ENCODE measurements at regions not wholly inside any gene's neighbourhood (a gene's known extent, or its start where the extent isn't known, plus 50 kb on each side); places are given as distances from the start of the nearest gene placed in this dataset.

GRCh38 chr3:178329936-178330335, 206.3 kb upstream of the KCNMB2 start:
- no peak for DNase-seq (ENCODE audit: low spot score)
- H3K27me3 ChIP-seq (replicated peaks; ENCODE audit: insufficient read depth, low read depth, low read length, poor library complexity): no peaks in the 10 kb centered on the region
- H3K4me3 ChIP-seq (ENCODE audit: low read depth, low read length, poor library complexity, severe bottlenecking): no peak overlapping the region
- no peak overlapping the region for H3K27ac ChIP-seq (ENCODE audit: low read depth, low read length, poor library complexity, severe bottlenecking)
- CTCF ChIA-PET: no interaction called here
- H3K4me1 ChIP-seq (ENCODE audit: insufficient read depth, low read length, poor library complexity, severe bottlenecking): peaks cover 9% of the 10 kb centered on the region
- intact Hi-C loops (cut with micrococcal nuclease; ENCODE audit: unreplicated experiment): loop anchor here (5.0 to 10.0 kb wide), 4 partner anchors 245 to 1275 kb away; partner anchors contain the start of gene TBL1XR1
- H3K9me3 ChIP-seq (ENCODE audit: low read depth, low read length, poor library complexity, severe bottlenecking): no peaks in the 10 kb centered on the region
- TF ChIP-seq, protein P1, sequence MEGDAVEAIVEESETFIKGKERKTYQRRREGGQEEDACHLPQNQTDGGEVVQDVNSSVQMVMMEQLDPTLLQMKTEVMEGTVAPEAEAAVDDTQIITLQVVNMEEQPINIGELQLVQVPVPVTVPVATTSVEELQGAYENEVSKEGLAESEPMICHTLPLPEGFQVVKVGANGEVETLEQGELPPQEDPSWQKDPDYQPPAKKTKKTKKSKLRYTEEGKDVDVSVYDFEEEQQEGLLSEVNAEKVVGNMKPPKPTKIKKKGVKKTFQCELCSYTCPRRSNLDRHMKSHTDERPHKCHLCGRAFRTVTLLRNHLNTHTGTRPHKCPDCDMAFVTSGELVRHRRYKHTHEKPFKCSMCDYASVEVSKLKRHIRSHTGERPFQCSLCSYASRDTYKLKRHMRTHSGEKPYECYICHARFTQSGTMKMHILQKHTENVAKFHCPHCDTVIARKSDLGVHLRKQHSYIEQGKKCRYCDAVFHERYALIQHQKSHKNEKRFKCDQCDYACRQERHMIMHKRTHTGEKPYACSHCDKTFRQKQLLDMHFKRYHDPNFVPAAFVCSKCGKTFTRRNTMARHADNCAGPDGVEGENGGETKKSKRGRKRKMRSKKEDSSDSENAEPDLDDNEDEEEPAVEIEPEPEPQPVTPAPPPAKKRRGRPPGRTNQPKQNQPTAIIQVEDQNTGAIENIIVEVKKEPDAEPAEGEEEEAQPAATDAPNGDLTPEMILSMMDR (conservative IDR thresholded peaks at IDR 0.05; ENCODE audit: low read depth, low read length): no peak
- no peak for TF ChIP-seq EZH2 (IDR thresholded peaks at IDR 0.05; ENCODE audit: borderline replicate concordance, low read depth, low read length, poor library complexity, severe bottlenecking)
- POLR2A ChIA-PET (ENCODE audit: low non-redundant PET): no interaction called here
- no TSS peak for BruUV-seq (replicated peaks)
- H3K36me3 ChIP-seq (ENCODE audit: insufficient read depth, low read length, poor library complexity, severe bottlenecking): no peaks in the 10 kb centered on the region

GRCh38 chr3:178334239-178334638, 202.0 kb upstream of the KCNMB2 start:
- no peak overlapping the region for H3K27ac ChIP-seq (ENCODE audit: low read depth, low read length, poor library complexity, severe bottlenecking)
- no peak overlapping the region for H3K4me3 ChIP-seq (ENCODE audit: low read depth, low read length, poor library complexity, severe bottlenecking)
- H3K4me1 ChIP-seq (ENCODE audit: insufficient read depth, low read length, poor library complexity, severe bottlenecking): no peaks in the 10 kb centered on the region
- CTCF ChIA-PET: no interaction called here
- H3K36me3 ChIP-seq (ENCODE audit: insufficient read depth, low read length, poor library complexity, severe bottlenecking): no peaks in the 10 kb centered on the region
- intact Hi-C loops (cut with micrococcal nuclease; ENCODE audit: unreplicated experiment): no loop called here
- BruUV-seq (replicated peaks): no TSS peak
- no peak for DNase-seq (ENCODE audit: low spot score)
- no peak for TF ChIP-seq EZH2 (IDR thresholded peaks at IDR 0.05; ENCODE audit: borderline replicate concordance, low read depth, low read length, poor library complexity, severe bottlenecking)
- TF ChIP-seq, protein P1 (conservative IDR thresholded peaks at IDR 0.05; ENCODE audit: low read depth, low read length): no peak
- POLR2A ChIA-PET (ENCODE audit: low non-redundant PET): no interaction called here
- H3K27me3 ChIP-seq (replicated peaks; ENCODE audit: insufficient read depth, low read depth, low read length, poor library complexity): no peaks in the 10 kb centered on the region
- no peaks in the 10 kb centered on the region for H3K9me3 ChIP-seq (ENCODE audit: low read depth, low read length, poor library complexity, severe bottlenecking)

GRCh38 chr3:178336336-178336735, 199.9 kb upstream of the KCNMB2 start:
- POLR2A ChIA-PET (ENCODE audit: low non-redundant PET): no interaction called here
- intact Hi-C loops (cut with micrococcal nuclease; ENCODE audit: unreplicated experiment): no loop called here
- no peak for DNase-seq (ENCODE audit: low spot score)
- Histone ChIP-seq H3K9me3 (ENCODE audit: low read depth, low read length, poor library complexity, severe bottlenecking) (no peaks in the 10 kb centered on the region), H3K27ac (ENCODE audit: low read depth, low read length, poor library complexity, severe bottlenecking) (no peak overlapping the region), H3K4me1 (ENCODE audit: insufficient read depth, low read length, poor library complexity, severe bottlenecking) (peaks cover 5% of the 10 kb centered on the region), H3K4me3 (ENCODE audit: low read depth, low read length, poor library complexity, severe bottlenecking) (no peak overlapping the region), H3K36me3 (ENCODE audit: insufficient read depth, low read length, poor library complexity, severe bottlenecking) (no peaks in the 10 kb centered on the region), H3K27me3 (replicated peaks; ENCODE audit: insufficient read depth, low read depth, low read length, poor library complexity) (no peaks in the 10 kb centered on the region)
- TF ChIP-seq, protein P1 (conservative IDR thresholded peaks at IDR 0.05; ENCODE audit: low read depth, low read length): no peak
- no peak for TF ChIP-seq EZH2 (IDR thresholded peaks at IDR 0.05; ENCODE audit: borderline replicate concordance, low read depth, low read length, poor library complexity, severe bottlenecking)
- BruUV-seq (replicated peaks): no TSS peak
- CTCF ChIA-PET: no interaction called here

Data from A673 (cell line).